Activated CD8-positive, alpha-beta memory T cell treated with anti-CD3 and anti-CD28 coated beads for 1 hour (primary cell): ENCODE measurements at regions not wholly inside any gene's neighbourhood (a gene's known extent, or its start where the extent isn't known, plus 50 kb on each side); places are given as distances from the start of the nearest gene placed in this dataset.
"Not testable (repeated sequence)": the region's sequence is repeated elsewhere in the genome, so short reads cannot be mapped to it uniquely, and the experiment has no call there.

Source experiments
- DNase-seq, 2 donors: peaks; one replicate each; pipeline ENCODE4 v3.0.0-alpha.2; 2020; ENCODE audit warnings: low read depth in 1 of 2; ENCODE audit errors: extremely low read depth in 1 of 2

GRCh38 chr3:177249203-177249602 lies 51.9 kb upstream of the TBL1XR1 start:
- DNase-seq, result no peak

DNA sequence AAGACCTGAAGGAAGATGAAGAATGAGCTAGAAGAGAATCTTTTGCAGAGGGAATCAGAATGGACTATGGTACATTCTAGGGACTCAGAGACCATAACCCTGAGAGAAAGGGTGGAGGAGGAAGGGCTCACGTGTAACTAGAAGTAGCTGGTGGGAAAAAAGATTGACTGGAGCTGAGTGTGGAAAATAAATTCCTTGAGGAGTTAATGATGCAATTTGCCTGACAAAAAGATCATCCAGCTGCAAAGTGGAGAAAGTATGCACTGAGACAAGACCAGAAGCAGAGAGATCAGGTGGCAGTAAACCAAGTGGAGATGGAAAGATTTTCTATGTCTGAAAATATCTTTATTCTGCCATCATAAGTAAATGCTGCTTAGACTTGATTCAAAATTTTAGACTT lies 52.9 kb upstream of the TBL1XR1 start:
- no peak for DNase-seq

DNA sequence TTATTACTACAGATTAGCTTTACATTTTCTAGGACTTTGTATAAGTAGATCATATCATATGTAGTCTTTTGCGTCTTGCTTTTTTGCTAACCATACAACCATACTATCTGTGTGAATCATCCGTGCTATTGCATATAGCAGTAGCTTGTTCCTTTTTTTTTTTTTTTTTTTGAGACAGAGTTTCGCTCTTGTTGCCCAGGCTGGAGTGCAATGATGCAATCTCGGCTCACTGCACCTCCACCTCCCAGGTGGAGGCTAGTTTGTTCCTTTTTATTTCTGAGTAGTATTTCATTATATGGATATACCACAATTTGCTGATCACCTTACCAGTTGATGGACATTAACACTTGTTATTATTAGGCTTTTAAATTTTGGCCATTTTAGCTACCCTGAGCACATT lies 54.5 kb upstream of the TBL1XR1 start:
- no peak for DNase-seq

DNA sequence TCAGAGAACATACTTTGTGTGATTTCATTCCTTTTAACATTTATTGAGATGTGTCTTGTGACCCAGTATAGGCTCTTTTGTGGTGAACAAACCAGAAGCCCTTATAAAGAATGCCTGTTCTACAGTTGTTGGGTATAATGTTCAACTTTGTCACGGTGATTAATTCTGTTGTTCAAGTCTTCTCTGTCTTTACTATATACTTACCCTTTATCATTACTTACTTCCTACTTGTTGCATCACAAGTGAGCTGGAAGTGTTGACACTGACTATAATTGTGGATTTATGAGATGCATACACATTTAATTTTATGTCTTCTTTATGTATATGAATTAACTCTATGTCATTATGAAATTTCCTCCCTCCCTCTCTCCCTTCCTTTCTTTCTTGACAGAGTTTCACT lies 59.7 kb upstream of the TBL1XR1 start:
- no peak for DNase-seq

DNA sequence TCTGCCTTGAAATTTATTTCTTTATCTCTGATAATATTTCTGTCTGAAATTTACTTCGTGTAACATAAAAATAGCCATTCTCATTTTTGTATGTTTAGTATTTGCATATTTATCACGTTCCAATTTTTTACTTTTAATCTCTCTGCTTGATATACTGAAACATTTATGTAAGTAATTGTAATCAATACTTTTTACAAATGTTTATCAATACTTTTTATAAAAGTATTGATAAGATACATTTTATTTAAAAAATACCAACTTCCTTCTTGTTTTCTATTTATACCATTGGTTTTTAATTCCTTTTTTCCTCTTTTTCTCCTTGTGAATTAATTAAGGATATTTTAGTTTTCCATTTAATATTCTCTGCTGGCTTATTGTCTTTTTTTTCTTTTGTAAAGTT lies 60.3 kb upstream of the TBL1XR1 start:
- no peak for DNase-seq

DNA sequence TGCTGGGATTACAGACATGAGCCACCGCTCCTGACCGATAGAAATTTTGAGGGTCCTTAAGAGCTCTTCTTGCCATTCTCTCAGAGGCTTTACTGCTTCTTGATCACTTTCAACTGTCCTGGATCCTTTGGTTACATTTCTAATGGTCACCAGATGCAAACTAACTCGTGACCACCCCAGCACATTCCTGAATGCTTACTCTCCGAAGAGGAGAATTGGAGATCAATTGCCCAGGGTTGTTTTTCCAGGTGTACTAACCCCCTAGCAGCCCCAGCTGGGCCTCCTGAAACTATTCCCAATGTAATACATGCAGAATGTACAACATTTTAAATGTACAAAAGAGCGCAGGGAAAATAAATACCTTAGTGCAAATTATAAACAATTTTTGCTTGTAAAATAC lies 65.1 kb upstream of the TBL1XR1 start:
- no peak for DNase-seq

DNA sequence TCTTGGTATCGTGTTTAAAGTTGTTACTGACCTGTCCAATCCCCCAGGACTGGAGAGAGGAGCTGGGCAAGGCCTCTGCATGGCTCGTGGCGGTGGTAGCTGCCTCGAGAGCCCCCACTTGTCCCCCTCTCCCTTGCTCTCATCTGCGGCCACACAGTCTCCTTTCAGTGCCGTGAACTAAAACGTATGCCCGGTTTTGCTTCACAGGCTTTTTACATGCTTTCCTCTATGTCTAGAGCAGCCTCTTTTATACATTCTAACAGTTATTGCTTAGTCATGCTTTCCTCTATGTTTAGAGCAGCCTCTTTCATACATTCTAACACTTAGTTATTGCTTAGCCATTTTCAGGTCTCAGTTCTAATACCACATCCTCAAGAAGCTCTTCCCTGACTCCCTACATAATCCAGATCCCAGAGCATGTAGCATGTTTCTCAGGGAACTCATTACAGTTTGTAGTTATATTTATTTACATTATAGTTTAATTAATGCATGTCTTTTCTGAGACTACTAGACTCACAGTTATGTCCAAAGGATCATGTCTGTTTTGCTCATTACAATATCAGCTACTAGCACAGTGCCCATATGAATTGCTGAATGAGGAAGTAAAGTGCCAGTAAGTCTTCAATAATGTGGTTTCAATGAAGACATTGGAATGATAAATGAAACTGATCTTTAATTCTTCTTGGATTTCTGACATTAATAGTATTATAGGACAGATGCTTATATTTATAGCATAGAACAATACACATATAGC lies 66.5 kb upstream of the TBL1XR1 start:
- no peak for DNase-seq

DNA sequence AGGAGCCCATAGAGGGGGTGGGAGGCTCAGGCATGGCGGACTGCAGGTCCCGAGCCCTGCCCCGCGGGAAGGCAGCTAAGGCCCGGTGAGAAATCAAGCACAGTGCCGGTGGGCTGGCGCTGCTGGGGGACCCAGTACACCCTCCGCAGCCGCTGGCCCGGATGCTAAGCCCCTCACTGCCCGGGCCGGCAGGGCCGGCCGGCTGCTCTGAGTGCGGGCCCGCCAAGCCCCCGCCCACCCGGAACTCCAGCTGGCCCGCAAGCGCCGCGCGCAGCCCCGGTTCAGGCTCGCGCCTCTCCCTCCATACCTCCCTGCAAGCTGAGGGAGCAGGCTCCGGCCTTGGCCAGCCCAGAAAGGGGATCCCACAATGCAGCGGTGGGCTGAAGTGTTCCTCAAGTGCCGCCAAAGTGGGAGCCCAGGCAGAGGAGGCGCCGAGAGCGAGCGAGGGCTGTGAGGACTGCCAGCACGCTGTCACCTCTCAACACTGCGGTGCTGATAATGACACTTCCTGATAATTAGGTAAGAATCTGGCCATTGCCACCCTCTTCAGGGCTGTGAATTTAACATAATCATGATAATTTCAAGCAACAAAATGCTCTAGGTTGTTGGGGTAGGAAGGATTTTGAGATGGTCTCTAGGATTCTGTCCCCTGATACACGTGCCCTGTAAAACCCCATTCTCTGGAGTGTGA lies 74.7 kb upstream of the TBL1XR1 start:
- DNase-seq, result not testable (repeated sequence)

GRCh38 chr3:177278016-177278415 lies 80.7 kb upstream of the TBL1XR1 start:
- DNase-seq, result no peak

DNA sequence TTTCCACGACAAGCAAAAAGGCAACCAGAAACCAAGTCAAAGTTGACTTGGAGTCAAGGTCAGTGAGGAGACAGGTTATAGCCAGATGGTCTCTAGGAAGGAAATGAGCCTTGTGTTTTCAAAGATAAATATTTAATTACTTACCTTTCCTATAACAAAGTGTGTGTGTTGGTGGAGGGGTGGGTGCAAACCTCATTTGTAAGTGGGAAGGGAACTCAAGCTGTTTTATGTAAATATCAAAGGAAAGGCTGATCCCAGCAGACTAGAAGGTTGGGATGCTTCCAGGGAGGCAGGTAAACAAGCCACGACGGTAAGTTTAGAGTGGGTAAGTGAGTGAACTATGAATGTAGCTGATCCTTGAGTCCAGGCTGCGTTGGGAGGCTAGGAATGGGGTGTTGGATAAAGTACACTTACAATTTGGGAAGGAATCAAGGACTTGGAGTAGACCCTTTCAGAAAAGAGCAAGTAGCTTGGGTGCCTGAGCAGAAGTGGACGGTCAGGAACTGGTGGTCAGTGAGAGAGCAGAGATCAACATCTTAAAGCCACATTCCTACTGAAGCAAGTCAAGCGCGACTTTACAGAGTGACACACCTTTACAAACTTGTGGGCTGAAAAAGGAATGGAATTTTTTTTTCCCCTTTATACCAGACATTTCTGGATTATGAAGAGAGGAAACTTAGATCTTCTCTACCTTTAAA lies 82.0 kb upstream of the TBL1XR1 start:
- no peak for DNase-seq

- DNase-seq, result no peak
Measured at GRCh38 chr3:177281292-177282118, 84.2 kb upstream of the TBL1XR1 start.

DNA sequence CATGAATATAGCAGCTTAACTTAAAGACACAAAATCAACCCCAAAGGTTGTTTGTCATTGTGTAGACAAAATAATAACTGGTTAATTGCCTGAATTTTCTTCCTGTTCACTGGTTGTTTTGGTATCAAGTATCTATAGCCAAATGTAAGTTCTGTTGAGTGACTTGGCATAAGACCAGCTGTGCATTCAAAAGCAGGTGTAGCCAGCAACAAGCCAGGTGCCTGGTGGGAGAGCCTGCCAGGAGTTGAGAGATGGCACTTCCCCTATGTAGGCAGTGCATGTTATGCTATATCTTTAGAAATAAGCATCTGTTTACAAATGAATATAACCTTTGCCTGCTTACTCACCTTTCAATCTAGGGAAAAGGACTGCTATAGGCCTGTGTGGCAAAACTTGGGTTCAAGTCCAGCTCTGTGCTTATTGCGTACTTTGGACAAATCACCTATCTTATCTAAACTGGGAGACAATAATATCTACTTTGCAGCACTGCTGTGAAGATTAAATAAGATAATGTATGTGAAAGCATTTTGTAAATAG lies 84.9 kb upstream of the TBL1XR1 start:
- no peak for DNase-seq

- no peak for DNase-seq
Measured at GRCh38 chr3:177283983-177284382, 86.7 kb upstream of the TBL1XR1 start.

GRCh38 chr3:177284383-177284881 lies 87.2 kb upstream of the TBL1XR1 start:
- DNase-seq, result no peak

- DNase-seq, result no peak
Measured at GRCh38 chr3:177286034-177286433, 88.8 kb upstream of the TBL1XR1 start.

DNA sequence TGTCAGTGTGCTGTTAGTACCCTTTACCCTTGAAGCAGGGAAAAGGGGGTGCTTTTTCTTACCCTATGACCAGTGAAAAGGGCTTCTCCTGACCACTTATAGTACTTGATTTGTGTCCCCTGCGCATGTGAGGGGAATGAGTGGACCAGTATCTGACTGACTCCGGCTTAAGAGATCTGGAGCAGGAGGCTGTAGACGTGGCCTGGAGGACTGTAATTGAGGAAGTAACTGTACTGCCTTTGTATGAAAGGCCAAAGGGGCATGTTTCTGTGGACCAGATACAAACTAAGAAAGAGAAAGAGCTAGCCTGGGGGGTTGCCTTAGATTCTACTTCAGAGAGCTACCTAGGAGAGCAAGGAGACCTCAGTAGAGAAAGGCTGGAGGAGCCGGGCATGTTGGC lies 89.9 kb upstream of the TBL1XR1 start:
- no peak for DNase-seq

- DNase-seq, result no peak
Measured at GRCh38 chr3:177290633-177291032, 93.4 kb upstream of the TBL1XR1 start.

- DNase-seq, result no peak
Measured at GRCh38 chr3:177294221-177294620, 96.9 kb upstream of the TBL1XR1 start.

DNA sequence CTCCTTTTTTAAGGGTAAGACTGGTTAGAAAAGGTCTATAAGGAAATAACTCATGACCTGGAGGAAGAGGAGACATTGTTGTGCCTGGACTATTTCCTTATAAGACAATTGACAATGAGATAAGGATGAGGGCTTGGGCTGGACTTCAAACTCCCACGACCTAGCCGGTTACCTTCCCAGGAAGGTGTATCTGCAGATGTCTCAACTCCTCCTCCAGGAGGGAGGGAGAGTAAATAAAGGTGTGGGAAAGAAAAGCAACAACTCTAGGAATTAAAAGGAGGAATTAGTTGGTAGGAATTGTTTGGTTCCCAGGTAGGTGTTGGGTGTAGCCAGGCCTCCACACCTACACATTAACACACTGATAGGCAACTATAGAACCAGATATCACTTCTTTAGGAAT lies 97.8 kb upstream of the TBL1XR1 start:
- DNase-seq, result no peak

DNA sequence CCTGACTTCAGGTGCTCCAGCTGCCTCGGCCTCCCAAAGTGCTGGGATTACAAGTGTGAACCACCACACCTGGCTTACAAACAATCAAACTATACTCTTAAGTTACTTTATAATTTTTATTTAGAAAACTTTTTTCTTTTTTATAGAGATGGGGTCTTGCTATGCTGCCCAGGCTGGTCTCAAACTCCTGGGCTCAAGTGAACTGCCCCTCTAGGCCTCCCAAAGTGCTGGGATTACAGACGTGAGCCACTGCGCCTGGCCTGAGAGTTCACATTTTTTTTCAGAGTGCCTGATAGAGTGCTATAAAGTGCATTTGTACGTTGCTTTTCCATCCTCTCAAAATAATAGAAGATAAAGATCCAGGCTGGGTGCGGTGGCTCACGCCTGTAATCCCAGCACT lies 102.0 kb upstream of the TBL1XR1 start:
- no peak for DNase-seq
